WTC11 (cell line): ENCODE measurements at regions not wholly inside any gene's neighbourhood (a gene's known extent, or its start where the extent isn't known, plus 50 kb on each side); places are given as distances from the start of the nearest gene placed in this dataset.

Source experiments
- AR ChIP-seq: fragments of 250-450 bp; sonication (Bioruptor Pico); IDR thresholded peaks from 2 replicates; pipeline ENCODE4 v1.9.0; 2021; ENCODE audit warnings: mild to moderate bottlenecking
- CTCF ChIP-seq: fragments of 200-600 bp; IDR thresholded peaks from 2 replicates; pipeline ENCODE4 v1.8.0; 2022; ENCODE audit warnings: antibody characterized with exemption
- ELF4 ChIP-seq: sonication (generic); formaldehyde crosslinking; IDR thresholded peaks from 2 replicates; pipeline ENCODE4 v1.8.1; 2022; ENCODE audit warnings: low read depth, mild to moderate bottlenecking, moderate library complexity, missing genetic modification reagents
- FOXJ3 ChIP-seq: sonication (generic); formaldehyde crosslinking; IDR thresholded peaks from 2 replicates; pipeline ENCODE4 v1.9.0; 2021; ENCODE audit warnings: missing genetic modification reagents, mild to moderate bottlenecking, borderline replicate concordance
- FOXP4 ChIP-seq: sonication (generic); formaldehyde crosslinking; IDR thresholded peaks from 2 replicates; pipeline ENCODE4 v1.8.0; 2022; ENCODE audit warnings: mild to moderate bottlenecking, missing genetic modification reagents
- OVOL2 ChIP-seq: fragments of 250-450 bp; sonication (Bioruptor Pico); IDR thresholded peaks from 2 replicates; pipeline ENCODE4 v1.9.0; 2021; ENCODE audit warnings: mild to moderate bottlenecking, borderline replicate concordance
- PRDM15 ChIP-seq: sonication (generic); formaldehyde crosslinking; IDR thresholded peaks from 2 replicates; pipeline ENCODE4 v1.8.0; 2022; ENCODE audit warnings: missing genetic modification reagents
- TCF7 ChIP-seq: sonication (generic); formaldehyde crosslinking; IDR thresholded peaks from 2 replicates; pipeline ENCODE4 v1.8.0; 2022; ENCODE audit warnings: mild to moderate bottlenecking, low read depth, missing genetic modification reagents, moderate library complexity
- ZNF232 ChIP-seq: sonication (generic); formaldehyde crosslinking; IDR thresholded peaks from 2 replicates; pipeline ENCODE4 v1.8.0; 2022; ENCODE audit warnings: mild to moderate bottlenecking, missing genetic modification reagents
- ZNF512 ChIP-seq: sonication (generic); formaldehyde crosslinking; IDR thresholded peaks from 2 replicates; pipeline ENCODE4 v1.8.1; 2022; ENCODE audit warnings: missing genetic modification reagents, borderline replicate concordance

GRCh38 chr21:39107739-39108138 is 75.5 kb downstream of the PSMG1 start:
- TF ChIP-seq CTCF: no peak
- TF ChIP-seq ELF4: no peak
- no peak for TF ChIP-seq ZNF512
- TF ChIP-seq TCF7 (CRISPR knock-in tag): no peak
- no peak for TF ChIP-seq AR (CRISPR knock-in tag)
- TF ChIP-seq ZNF232 (CRISPR knock-in tag): no peak
- TF ChIP-seq OVOL2 (CRISPR knock-in tag): no peak
- no peak for TF ChIP-seq FOXJ3 (CRISPR knock-in tag)
- no peak for TF ChIP-seq PRDM15
- no peak for TF ChIP-seq FOXP4 (CRISPR knock-in tag)
